SK-N-SH treated with all-trans-retinoic acid at 6 μM for 48 hours (cell line): ENCODE measurements at regions not wholly inside any gene's neighbourhood (a gene's known extent, or its start where the extent isn't known, plus 50 kb on each side); places are given as distances from the start of the nearest gene placed in this dataset.

ENCODE experiments used
- ATAC-seq: fragments of 200-7000 bp; cut with Tn5 transposase; 3 replicates; pipeline ENCODE4 v1.9.1; 2020; ENCODE audit warnings: mild to moderate bottlenecking, moderate library complexity
- ARNTL ChIP-seq: fragments of 450-650 bp; formaldehyde crosslinking; IDR thresholded peaks from 2 replicates; pipeline ENCODE4 v1.5.0; 2020; ENCODE audit warnings: low read depth, mild to moderate bottlenecking, moderate library complexity, borderline replicate concordance
- BACH2 ChIP-seq: fragments of 250-450 bp; sonication (Bioruptor Pico); IDR thresholded peaks from 2 replicates; pipeline ENCODE4 v1.9.0; 2021; ENCODE audit warnings: mild to moderate bottlenecking, borderline replicate concordance
- CREB5 ChIP-seq: fragments of 250-450 bp; sonication (Bioruptor Pico); IDR thresholded peaks from 2 replicates; pipeline ENCODE4 v1.5.1; 2020; ENCODE audit warnings: low read depth, mild to moderate bottlenecking, moderate library complexity
- CSDC2 ChIP-seq: fragments of 250-450 bp; sonication (Bioruptor Pico); IDR thresholded peaks from 2 replicates; pipeline ENCODE4 v1.5.0; 2020; ENCODE audit warnings: mild to moderate bottlenecking, moderate library complexity
- CSRNP3 ChIP-seq: fragments of 250-450 bp; sonication (Bioruptor Pico); IDR thresholded peaks from 2 replicates; pipeline ENCODE4 v1.5.1; 2021; ENCODE audit warnings: mild to moderate bottlenecking, moderate library complexity
- GLIS3 ChIP-seq: fragments of 250-450 bp; sonication (Bioruptor Pico); IDR thresholded peaks from 2 replicates; pipeline ENCODE4 v1.5.0; 2020; ENCODE audit warnings: mild to moderate bottlenecking, moderate library complexity
- ISL1 ChIP-seq: fragments of 250-450 bp; sonication (Bioruptor Pico); IDR thresholded peaks from 2 replicates; pipeline ENCODE4 v2.1.2; 2022; ENCODE audit warnings: mild to moderate bottlenecking, moderate library complexity
- POU6F1 ChIP-seq: fragments of 250-450 bp; sonication (Bioruptor Pico); IDR thresholded peaks from 2 replicates; pipeline ENCODE4 v1.8.0; 2021; ENCODE audit warnings: low read depth, mild to moderate bottlenecking, moderate library complexity, borderline replicate concordance
- PPARA ChIP-seq: fragments of 250-450 bp; sonication (Bioruptor Pico); IDR thresholded peaks from 2 replicates; pipeline ENCODE4 v1.5.0; 2020; ENCODE audit warnings: mild to moderate bottlenecking, borderline replicate concordance
- RARB ChIP-seq: fragments of 250-450 bp; sonication (Bioruptor Pico); IDR thresholded peaks from 2 replicates; pipeline ENCODE4 v1.8.0; 2021; ENCODE audit warnings: mild to moderate bottlenecking, moderate library complexity
- SNAI2 ChIP-seq: fragments of 250-450 bp; sonication (Bioruptor Pico); IDR thresholded peaks from 2 replicates; pipeline ENCODE4 v1.5.0; 2020; ENCODE audit warnings: mild to moderate bottlenecking, moderate library complexity
- TCF4 ChIP-seq: fragments of 250-450 bp; sonication (Bioruptor Pico); IDR thresholded peaks from 2 replicates; pipeline ENCODE4 v1.8.0; 2021; ENCODE audit warnings: mild to moderate bottlenecking, moderate library complexity, borderline replicate concordance
- TOX ChIP-seq: fragments of 250-450 bp; sonication (Bioruptor Pico); IDR thresholded peaks from 2 replicates; pipeline ENCODE4 v1.8.0; 2021; ENCODE audit warnings: mild to moderate bottlenecking, moderate library complexity, borderline replicate concordance
- ZC3H10 ChIP-seq: fragments of 250-450 bp; sonication (Bioruptor Pico); IDR thresholded peaks from 2 replicates; pipeline ENCODE4 v1.5.1; 2021; ENCODE audit warnings: mild to moderate bottlenecking, moderate library complexity
- ZFP3 ChIP-seq: fragments of 250-450 bp; sonication (Bioruptor Pico); IDR thresholded peaks from 2 replicates; pipeline ENCODE4 v1.5.0; 2020; ENCODE audit warnings: mild to moderate bottlenecking, moderate library complexity
- ZFP30 ChIP-seq: fragments of 450-650 bp; formaldehyde crosslinking; IDR thresholded peaks from 2 replicates; pipeline ENCODE4 v1.5.0; 2022; ENCODE audit warnings: mild to moderate bottlenecking, moderate library complexity
- ZNF565 ChIP-seq: fragments of 450-650 bp; formaldehyde crosslinking; conservative IDR thresholded peaks from 2 replicates; pipeline ENCODE4 v1.5.0; 2020; ENCODE audit warnings: low read depth, mild to moderate bottlenecking, moderate library complexity
- ZNF70 ChIP-seq: fragments of 450-650 bp; formaldehyde crosslinking; IDR thresholded peaks from 2 replicates; pipeline ENCODE4 v1.5.0; 2020; ENCODE audit warnings: mild to moderate bottlenecking, moderate library complexity
- ZNF8 ChIP-seq: fragments of 450-650 bp; formaldehyde crosslinking; IDR thresholded peaks from 2 replicates; pipeline ENCODE4 v1.5.0; 2020; ENCODE audit warnings: mild to moderate bottlenecking, moderate library complexity
- TF ChIP-seq, protein P1 (sequence below): fragments of 250-450 bp; sonication (Bioruptor Pico); IDR thresholded peaks from 2 replicates; pipeline ENCODE4 v1.8.0; 2020; ENCODE audit warnings: mild to moderate bottlenecking, moderate library complexity, borderline replicate concordance

- ATAC-seq: no peak
- TF ChIP-seq PPARA (no peak), CSDC2 (CRISPR knock-in tag) (no peak), CSRNP3 (CRISPR knock-in tag) (no peak), TCF4 (CRISPR knock-in tag) (no peak), POU6F1 (no peak), ZNF8 (no peak), RARB (CRISPR knock-in tag) (no peak), SNAI2 (CRISPR knock-in tag) (no peak), ZFP30 (CRISPR knock-in tag) (no peak), ISL1 (no peak)
- TF ChIP-seq, all 23 proteins: peak for 0
Observed at GRCh38 chr1:80678438-80678837, 1122.3 kb upstream of the ADGRL2 start.

- no peak for TF ChIP-seq ZNF565
- ATAC-seq: no peak
Observed at GRCh38 chr1:80675454-80675853, 1125.3 kb upstream of the ADGRL2 start.

DNA sequence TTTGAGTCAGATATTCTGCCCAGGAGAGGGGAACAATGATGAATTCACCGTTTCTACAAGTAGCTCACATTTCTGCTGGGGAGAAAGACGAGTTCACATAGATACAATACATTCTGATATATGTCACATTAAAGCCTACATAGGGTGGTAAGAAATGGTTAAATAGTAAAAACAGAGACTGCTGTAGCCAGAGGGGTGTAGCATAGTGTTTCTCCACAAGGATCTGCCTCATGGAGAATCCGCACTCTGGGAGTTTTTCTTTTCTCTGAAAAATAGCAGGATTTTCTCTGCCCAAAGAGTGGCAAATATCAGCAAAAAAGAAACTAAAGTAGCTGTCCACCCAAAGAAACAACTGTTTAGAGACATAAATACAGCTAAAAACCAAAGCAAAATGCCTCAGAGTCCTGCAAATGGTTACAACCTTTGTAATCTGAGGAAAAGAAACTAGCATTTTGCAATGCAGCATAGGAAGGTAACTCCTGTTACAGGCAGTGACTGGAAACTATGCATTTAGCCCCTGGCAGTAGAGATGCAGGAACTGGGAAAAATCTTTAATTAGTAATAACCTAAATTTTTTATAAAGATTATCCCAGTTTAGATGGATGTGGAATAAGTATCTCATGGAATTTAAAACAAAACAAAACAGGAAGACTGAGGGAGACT lies 1126.7 kb upstream of the ADGRL2 start:
- ATAC-seq: no peak
- TF ChIP-seq RARB (CRISPR knock-in tag): no peak
- no peak for TF ChIP-seq ZNF565
- TF ChIP-seq ZNF8: no peak
- no peak for TF ChIP-seq ARNTL (CRISPR knock-in tag)
- TF ChIP-seq SNAI2 (CRISPR knock-in tag): no peak
- TF ChIP-seq POU6F1: no peak
- TF ChIP-seq ZFP3 (CRISPR knock-in tag): no peak
- no peak for TF ChIP-seq ZFP30 (CRISPR knock-in tag)
- no peak for TF ChIP-seq GLIS3
- no peak for TF ChIP-seq ZC3H10 (CRISPR knock-in tag)

DNA sequence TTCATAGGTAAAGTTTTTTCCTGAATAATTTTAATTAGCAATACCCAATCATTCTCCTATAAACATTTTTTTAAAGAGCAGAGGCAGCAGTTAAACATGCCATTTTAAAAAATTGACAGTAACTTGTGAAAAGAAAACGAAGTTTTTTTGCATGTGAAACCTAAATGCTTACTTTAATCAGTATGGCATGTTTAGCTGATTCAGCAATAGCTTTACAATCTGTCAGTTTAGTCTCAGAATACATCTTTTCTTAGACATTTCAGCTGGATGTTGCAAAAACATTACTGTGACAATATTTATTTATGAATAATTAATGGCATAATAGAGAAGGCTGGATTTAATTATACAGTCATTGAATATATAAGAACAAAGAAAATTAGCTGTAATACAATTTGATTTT lies 1132.4 kb upstream of the ADGRL2 start:
- ATAC-seq: no peak
- no peak for TF ChIP-seq TOX
- TF ChIP-seq BACH2 (CRISPR knock-in tag): no peak
- TF ChIP-seq ZNF70 (CRISPR knock-in tag): no peak
- TF ChIP-seq, protein P1, sequence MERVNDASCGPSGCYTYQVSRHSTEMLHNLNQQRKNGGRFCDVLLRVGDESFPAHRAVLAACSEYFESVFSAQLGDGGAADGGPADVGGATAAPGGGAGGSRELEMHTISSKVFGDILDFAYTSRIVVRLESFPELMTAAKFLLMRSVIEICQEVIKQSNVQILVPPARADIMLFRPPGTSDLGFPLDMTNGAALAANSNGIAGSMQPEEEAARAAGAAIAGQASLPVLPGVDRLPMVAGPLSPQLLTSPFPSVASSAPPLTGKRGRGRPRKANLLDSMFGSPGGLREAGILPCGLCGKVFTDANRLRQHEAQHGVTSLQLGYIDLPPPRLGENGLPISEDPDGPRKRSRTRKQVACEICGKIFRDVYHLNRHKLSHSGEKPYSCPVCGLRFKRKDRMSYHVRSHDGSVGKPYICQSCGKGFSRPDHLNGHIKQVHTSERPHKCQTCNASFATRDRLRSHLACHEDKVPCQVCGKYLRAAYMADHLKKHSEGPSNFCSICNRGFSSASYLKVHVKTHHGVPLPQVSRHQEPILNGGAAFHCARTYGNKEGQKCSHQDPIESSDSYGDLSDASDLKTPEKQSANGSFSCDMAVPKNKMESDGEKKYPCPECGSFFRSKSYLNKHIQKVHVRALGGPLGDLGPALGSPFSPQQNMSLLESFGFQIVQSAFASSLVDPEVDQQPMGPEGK (CRISPR knock-in tag): no peak
- TF ChIP-seq CSRNP3 (CRISPR knock-in tag): no peak
- TF ChIP-seq GLIS3: no peak
- no peak for TF ChIP-seq CREB5 (CRISPR knock-in tag)
- no peak for TF ChIP-seq ZFP3 (CRISPR knock-in tag)
- no peak for TF ChIP-seq ZNF565
- no peak for TF ChIP-seq ZFP30 (CRISPR knock-in tag)
- TF ChIP-seq PPARA: no peak
- TF ChIP-seq ZNF8: no peak
- no peak for TF ChIP-seq RARB (CRISPR knock-in tag)
